GM12878 (cell line): ENCODE measurements at regions not wholly inside any gene's neighbourhood (a gene's known extent, or its start where the extent isn't known, plus 50 kb on each side); places are given as distances from the start of the nearest gene placed in this dataset.

Experiments used
- ATAC-seq: fragments of 200-7000 bp; cut with Tn5 transposase; 3 replicates; pipeline ENCODE4 v1.9.1; 2020; ENCODE audit warnings: mild to moderate bottlenecking, moderate library complexity
- BruUV-seq: library from RNA; stranded (reverse); fragments of 400-500 nt; replicated peaks from 2 replicates; lab custom pipeline; 2021; lab: Mats Ljungman, UMichigan
- CTCF ChIA-PET: fragments of 300-600 bp; sonication (Branson Sonifier 250); formaldehyde crosslinking; extraction: SDS; loops from one replicate; lab custom pipeline; 2021; ENCODE audit warnings: inconsistent platforms; lab: Yijun Ruan, JAX
- POLR2A ChIA-PET: fragments of 350-600 bp; formaldehyde crosslinking; extraction: SDS; loops from one replicate; lab custom pipeline; 2021; ENCODE audit warnings: inconsistent platforms; lab: Charles Lee
- RAD21 ChIA-PET: fragments of 300-600 bp; sonication (Branson Sonifier 250); formaldehyde crosslinking; loops from one replicate; lab custom pipeline; 2023; ENCODE audit warnings: antibody characterized with exemption; ENCODE audit not compliant: unreplicated experiment; lab: Charles Lee
- SMC1A ChIA-PET: fragments of 300-600 bp; sonication (Branson Sonifier 250); formaldehyde crosslinking; loops from one replicate; lab custom pipeline; 2023; ENCODE audit not compliant: unreplicated experiment, uncharacterized antibody; lab: Charles Lee
- DNase-seq: peaks from one replicate; pipeline ENCODE4 v3.0.0-alpha.2; 2011; ENCODE audit warnings: low read depth, low spot score
- FAIRE-seq: peaks from 3 replicates; lab custom pipeline; 2011; peaks lifted over from hg19 to GRCh38; lab: Jason Lieb, UNC
- H2AFZ ChIP-seq: 2 replicates; pipeline ENCODE4 v1.6.0; 2011; ENCODE audit warnings: low read depth, low read length, control low read depth; ENCODE audit not compliant: control insufficient read depth
- H3K27ac ChIP-seq: 2 replicates; pipeline ENCODE4 v1.5.1; 2011; ENCODE audit warnings: control low read depth; ENCODE audit not compliant: control insufficient read depth, insufficient read depth
- H3K27me3 ChIP-seq, 2 experiments: replicated peaks in 1 of 2; 2 replicates each; pipeline versions ENCODE4 v1.6.0 to v1.6.1; 2011; ENCODE audit warnings: low read length in 1 of 2; ENCODE audit not compliant: control insufficient read depth in 2 of 2, insufficient read depth in 2 of 2
- H3K36me3 ChIP-seq, 2 experiments: 2 replicates each; pipeline ENCODE4 v1.5.1; 2011; ENCODE audit warnings: low read length in 1 of 2; ENCODE audit not compliant: control insufficient read depth in 2 of 2, insufficient read depth in 2 of 2
- H3K4me1 ChIP-seq: 2 replicates; pipeline ENCODE4 v1.6.1; 2011; ENCODE audit warnings: mild to moderate bottlenecking, low read length, moderate library complexity, mixed read lengths; ENCODE audit not compliant: control insufficient read depth, insufficient read depth
- H3K4me2 ChIP-seq: 2 replicates; pipeline ENCODE4 v1.6.0; 2011; ENCODE audit warnings: control low read depth; ENCODE audit not compliant: control insufficient read depth, insufficient read depth
- H3K4me3 ChIP-seq: fragments of 200-600 bp; sonication (generic); 2 replicates; pipeline ENCODE4 v1.5.1; 2016
- H3K79me2 ChIP-seq: 2 replicates; pipeline ENCODE4 v1.6.0; 2011; ENCODE audit warnings: low read length; ENCODE audit not compliant: control insufficient read depth, insufficient read depth
- H3K9ac ChIP-seq: 2 replicates; pipeline ENCODE4 v1.8.0; 2011; ENCODE audit warnings: low read length, control low read depth, mixed read lengths; ENCODE audit not compliant: control insufficient read depth, insufficient read depth
- H3K9me3 ChIP-seq: replicated peaks from 3 replicates; pipeline ENCODE4 v1.5.1; 2011; ENCODE audit warnings: mild to moderate bottlenecking, low read length; ENCODE audit not compliant: control insufficient read depth, insufficient read depth
- H4K20me1 ChIP-seq: 2 replicates; pipeline ENCODE4 v1.6.0; 2011; ENCODE audit not compliant: control insufficient read depth, insufficient read depth
- CTCF ChIP-seq, 3 experiments: IDR thresholded peaks in 2 of 3; conservative IDR thresholded peaks in 1 of 3; 2 replicates each; pipeline ENCODE4 v1.5.1; 2011; ENCODE audit warnings: low read depth in 3 of 3, low read length in 3 of 3, mild to moderate bottlenecking in 3 of 3, control low read depth in 2 of 3, moderate library complexity in 2 of 3, inconsistent platforms in 1 of 3, mixed read lengths in 1 of 3; ENCODE audit not compliant: control insufficient read depth in 2 of 3, insufficient read depth in 1 of 3; ENCODE audit errors: extremely low read depth in 1 of 3
- HDAC6 ChIP-seq: fragments of 200-600 bp; sonication (generic); IDR thresholded peaks from one replicate; pipeline ENCODE4 v1.8.0; 2017; ENCODE audit warnings: antibody characterized with exemption; ENCODE audit not compliant: unreplicated experiment
- MLLT1 ChIP-seq: fragments of 450-650 bp; IDR thresholded peaks from 2 replicates; pipeline ENCODE4 v1.6.1; 2016; ENCODE audit warnings: mild to moderate bottlenecking
- PAX5 ChIP-seq: IDR thresholded peaks from 2 replicates; pipeline ENCODE4 v1.6.1; 2011; ENCODE audit warnings: low read depth, low read length, borderline replicate concordance
- TCF7 ChIP-seq: IDR thresholded peaks from 2 replicates; pipeline ENCODE4 v1.6.1; 2014; ENCODE audit warnings: antibody characterized with exemption, borderline replicate concordance
- WGBS: methylation state at CpG from one replicate; pipeline ENCODE4 v1.1.6; 2016; ENCODE audit warnings: low lambda C conversion rate; ENCODE audit not compliant: insufficient replicate concordance, insufficient coverage; ENCODE audit errors: missing lambda C conversion rate; 5-methylcytosine and 5-hydroxymethylcytosine counted together
- in situ Hi-C: fragments of 300-500 bp; cut with MboI; formaldehyde crosslinking; loops from 9 replicates; pipeline ENCODE4 v1.14.3; 2018; ENCODE audit warnings: mixed read lengths
- intact Hi-C: fragments of 100-400 bp; cut with micrococcal nuclease; formaldehyde crosslinking; loops from one replicate; pipeline ENCODE4 v1.14.2; 2022; ENCODE audit not compliant: unreplicated experiment

DNA sequence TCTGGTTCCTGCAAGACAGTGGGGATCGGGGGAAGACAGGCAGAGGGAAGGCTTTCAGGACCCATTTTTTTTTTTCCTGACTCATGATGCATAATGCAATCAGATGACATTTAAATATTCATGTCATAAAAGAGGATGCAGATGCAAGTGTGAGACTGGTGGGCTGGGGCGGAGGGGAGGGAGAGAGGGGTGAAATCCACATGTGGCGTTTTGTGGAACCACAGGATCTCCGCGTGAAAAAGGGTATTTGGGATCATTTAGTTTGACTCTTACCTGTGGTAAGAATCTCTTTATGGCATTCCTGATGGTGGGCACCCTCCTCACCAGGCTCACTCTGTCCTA is 249.3 kb upstream of the CSF3R start:
- intact Hi-C loops, result no loop called here
- ChIA-PET RAD21 (no interaction called here), CTCF (no interaction called here), POLR2A (no interaction called here), SMC1A (interaction anchor here (0.6 kb wide), 1 partner anchor 19 kb away, joined by 3 read pairs; no protein-coding TSS in a partner anchor)
- WGBS, result 16% methylated on average over 5 of the region's 5 CpGs
- no peaks in the 10 kb centered on the region for H3K36me3 ChIP-seq
- no peak for FAIRE-seq
- no peaks in the 10 kb centered on the region for H3K9me3 ChIP-seq
- TF ChIP-seq HDAC6 (no peak), PAX5 (no peak), TCF7 (no peak)
- TF ChIP-seq, all 136 proteins: peak for 0
- no peak for ATAC-seq
- Histone ChIP-seq H3K4me2 (no peak overlapping the region), H3K27me3 (peaks cover 1 to 2% of the 10 kb centered on the region in 2 experiments), H3K9ac (no peak overlapping the region), H3K27ac (no peak overlapping the region), H2AFZ (no peak overlapping the region), H3K4me1 (no peaks in the 10 kb centered on the region), H3K79me2 (no peaks in the 10 kb centered on the region), H4K20me1 (no peaks in the 10 kb centered on the region), H3K4me3 (no peak overlapping the region)
- no peak for DNase-seq
- in situ Hi-C loops, result no loop called here
- BruUV-seq, result no TSS peak

DNA sequence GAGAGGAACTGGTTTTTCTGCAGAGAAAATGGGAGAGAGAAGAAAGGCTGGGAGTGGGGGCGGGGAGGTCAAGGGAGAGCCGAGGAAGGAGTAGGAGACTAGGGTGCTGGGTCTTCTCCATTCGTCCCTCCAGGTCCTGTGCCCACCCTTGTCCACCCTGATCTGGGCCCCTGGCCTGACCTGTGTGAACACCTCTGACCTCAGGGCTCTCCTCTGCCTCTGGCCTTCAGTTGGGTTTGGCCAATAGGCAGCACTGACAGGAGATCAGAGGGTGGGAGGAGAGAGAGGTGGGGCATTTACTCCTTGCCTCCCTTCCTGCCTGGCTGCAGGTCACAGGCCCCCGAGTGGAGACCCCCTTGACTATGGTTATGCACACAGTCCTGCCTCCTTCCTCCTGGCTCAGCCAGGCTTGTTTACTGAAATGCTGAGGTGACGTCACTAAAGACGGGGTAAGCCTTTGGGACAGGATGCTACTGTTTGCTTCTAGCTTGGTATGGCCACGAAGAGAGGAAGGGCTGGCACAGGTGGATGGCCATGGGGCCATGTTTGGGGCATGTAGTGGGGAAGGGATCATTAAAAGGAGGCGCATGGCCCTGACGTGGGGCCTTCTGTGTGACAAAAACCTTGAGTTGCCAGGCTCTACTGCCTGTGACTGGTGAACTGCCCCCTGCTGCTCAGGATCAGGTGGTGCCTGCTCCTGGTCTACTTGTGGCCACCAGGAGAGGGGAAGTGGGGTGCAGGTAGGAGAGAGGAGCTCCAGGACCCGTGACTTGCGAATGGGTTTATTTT is 248.7 kb upstream of the CSF3R start:
- POLR2A ChIA-PET, result no interaction called here
- no peak for FAIRE-seq
- 0 out of 3 replicates have a peak, but pooled peaks have one; percentile 18 for ATAC-seq
- 10% methylated on average over 11 of the region's 11 CpGs for WGBS
- intact Hi-C loops (no loop called here), in situ Hi-C loops (no loop called here)
- no TSS peak for BruUV-seq
- CTCF ChIA-PET, result no interaction called here
- H2AFZ ChIP-seq, result no peak overlapping the region
- no peaks in the 10 kb centered on the region for H3K9me3 ChIP-seq
- TF ChIP-seq CTCF (IDR thresholded peaks at IDR 0.05 in 2 of 3, conservative IDR thresholded peaks at IDR 0.05 in 1 of 3; ENCODE audit: control insufficient read depth in 2 of 3, extremely low read depth in 1 of 3, insufficient read depth in 1 of 3, low read depth in 3 of 3, low read length in 3 of 3) (peak in 1 of 3 experiments; percentile 12; a peak in 2 of 6 replicates), MLLT1 (no peak)
- no peaks in the 10 kb centered on the region for H3K79me2 ChIP-seq
- H3K4me3 ChIP-seq, result no peak overlapping the region
- H4K20me1 ChIP-seq, result no peaks in the 10 kb centered on the region
- peaks cover 1 to 2% of the 10 kb centered on the region in 2 experiments for H3K27me3 ChIP-seq
- RAD21 ChIA-PET, result no interaction called here
- H3K9ac ChIP-seq, result no peak overlapping the region
- no peaks in the 10 kb centered on the region for H3K36me3 ChIP-seq
- H3K4me2 ChIP-seq, result no peak overlapping the region
- H3K4me1 ChIP-seq, result no peaks in the 10 kb centered on the region
- DNase-seq, result no peak
- H3K27ac ChIP-seq, result no peak overlapping the region
- SMC1A ChIA-PET, result interaction anchor here (0.6 kb wide), 1 partner anchor 20 kb away, joined by 3 read pairs; no protein-coding TSS in a partner anchor
